ENCODE measurements at regions not wholly inside any gene's neighbourhood (a gene's known extent, or its start where the extent isn't known, plus 50 kb on each side); places are given as distances from the start of the nearest gene placed in this dataset.
A peak's percentile ranks its signal among the peaks of the same experiment; 100 is the strongest.
"Not testable (repeated sequence)": the region's sequence is repeated elsewhere in the genome, so short reads cannot be mapped to it uniquely, and the experiment has no call there.

DNA sequence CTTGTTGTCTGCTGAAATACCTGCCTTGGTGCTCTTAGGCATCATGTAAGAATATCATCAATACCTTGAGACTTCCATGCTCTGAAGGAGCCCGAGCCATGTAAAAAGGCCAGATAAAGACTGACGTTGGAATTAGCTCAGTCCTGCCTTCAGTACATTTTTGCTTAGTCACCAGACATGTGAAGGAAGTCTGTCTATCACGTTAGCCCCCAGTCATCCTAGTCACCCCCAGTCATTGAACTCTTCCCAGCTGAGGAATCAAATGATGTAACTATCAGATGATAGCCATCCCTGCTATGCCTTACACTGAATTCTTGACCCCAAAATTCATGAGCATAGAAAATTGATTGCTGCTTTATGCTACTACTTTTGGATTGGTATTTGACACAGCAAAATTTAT is 351.2 kb upstream of the SGO1 start:
- no peak for DNase-seq

DNA sequence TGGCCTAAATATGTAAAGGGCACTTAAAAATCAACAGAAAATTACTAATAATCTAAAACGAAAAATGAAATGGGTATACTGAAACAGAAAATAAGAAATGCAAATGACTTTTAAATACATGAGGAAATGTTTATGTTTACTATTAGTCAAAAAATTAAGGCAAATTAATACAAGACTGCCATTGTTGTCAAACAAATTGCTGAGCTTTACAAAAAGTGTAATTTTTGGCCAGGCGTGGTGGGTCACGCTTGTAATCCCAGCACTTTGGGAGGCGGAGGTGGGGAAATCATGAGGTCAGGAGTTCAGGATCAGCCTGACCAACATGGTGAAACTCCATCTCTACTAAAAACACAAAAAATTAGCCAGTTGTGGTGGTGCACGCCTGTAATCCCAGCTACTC is 343.9 kb upstream of the SGO1 start:
- DNase-seq: no peak

- no peak for DNase-seq
Measured at GRCh38 chr3:20528180-20528770, 342.3 kb upstream of the SGO1 start.

GRCh38 chr3:20527368-20527767 is 341.4 kb upstream of the SGO1 start:
- no peak for DNase-seq

DNA sequence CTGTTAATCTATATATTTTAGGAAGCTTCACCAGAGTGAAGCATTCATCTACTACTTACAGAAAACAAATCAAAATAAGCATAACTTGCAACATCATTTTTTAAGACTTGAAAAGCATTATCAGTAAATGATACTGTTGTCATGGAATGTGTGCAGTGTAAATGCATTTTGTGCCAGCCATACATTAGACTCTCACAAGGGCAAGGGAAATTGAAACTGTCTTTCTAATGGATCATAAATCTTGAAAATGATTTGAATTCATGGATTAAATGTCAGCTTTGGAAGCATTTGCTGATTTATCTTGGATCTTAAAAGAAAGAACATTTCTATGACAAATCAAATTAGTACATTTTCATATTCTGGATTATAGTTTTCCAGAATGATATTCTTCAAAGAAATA is 338.3 kb upstream of the SGO1 start:
- no peak for DNase-seq

DNA sequence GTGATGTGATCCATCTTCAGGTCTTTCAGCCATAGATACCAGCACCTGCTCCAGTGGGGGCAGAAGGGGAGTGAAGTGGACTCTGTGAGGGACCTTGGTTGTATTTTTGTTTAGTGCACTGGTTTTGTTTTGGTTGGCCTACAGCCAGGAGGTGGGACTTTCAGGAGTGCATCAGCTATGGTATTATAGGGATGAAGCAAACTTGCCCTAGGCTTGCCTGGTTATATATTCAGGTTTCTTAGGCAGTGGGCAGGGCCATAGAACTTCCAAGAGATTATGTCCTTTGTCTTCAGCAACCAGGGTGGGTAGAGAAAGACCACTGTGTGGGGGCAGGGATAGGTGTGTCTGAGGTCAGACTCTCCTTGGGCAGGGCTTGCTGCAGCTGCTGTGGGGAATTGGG is 337.3 kb upstream of the SGO1 start:
- no peak for DNase-seq

- not testable (repeated sequence) for DNase-seq
Measured at GRCh38 chr3:20517316-20517715, 331.3 kb upstream of the SGO1 start.

GRCh38 chr3:20516311-20516710 is 330.3 kb upstream of the SGO1 start:
- DNase-seq: no peak

DNA sequence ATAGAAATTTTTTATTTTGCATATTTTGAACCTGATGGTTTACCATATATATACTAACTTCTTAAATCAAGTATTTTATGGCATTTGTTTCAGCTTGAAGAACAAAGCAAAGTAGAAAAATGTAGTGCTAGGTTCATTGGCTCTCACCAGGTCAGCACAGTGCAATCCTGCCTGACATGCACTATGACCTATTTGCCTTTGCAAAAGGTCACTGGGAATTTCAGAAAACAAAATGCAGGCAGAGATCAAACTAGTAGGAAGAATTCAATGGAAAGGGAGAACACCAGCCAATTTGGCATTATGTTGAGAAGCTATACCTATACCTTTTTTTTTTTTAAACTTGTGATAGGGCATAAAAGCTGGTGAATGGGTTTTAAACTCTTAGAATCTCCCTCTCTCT is 329.8 kb upstream of the SGO1 start:
- DNase-seq: no peak

DNA sequence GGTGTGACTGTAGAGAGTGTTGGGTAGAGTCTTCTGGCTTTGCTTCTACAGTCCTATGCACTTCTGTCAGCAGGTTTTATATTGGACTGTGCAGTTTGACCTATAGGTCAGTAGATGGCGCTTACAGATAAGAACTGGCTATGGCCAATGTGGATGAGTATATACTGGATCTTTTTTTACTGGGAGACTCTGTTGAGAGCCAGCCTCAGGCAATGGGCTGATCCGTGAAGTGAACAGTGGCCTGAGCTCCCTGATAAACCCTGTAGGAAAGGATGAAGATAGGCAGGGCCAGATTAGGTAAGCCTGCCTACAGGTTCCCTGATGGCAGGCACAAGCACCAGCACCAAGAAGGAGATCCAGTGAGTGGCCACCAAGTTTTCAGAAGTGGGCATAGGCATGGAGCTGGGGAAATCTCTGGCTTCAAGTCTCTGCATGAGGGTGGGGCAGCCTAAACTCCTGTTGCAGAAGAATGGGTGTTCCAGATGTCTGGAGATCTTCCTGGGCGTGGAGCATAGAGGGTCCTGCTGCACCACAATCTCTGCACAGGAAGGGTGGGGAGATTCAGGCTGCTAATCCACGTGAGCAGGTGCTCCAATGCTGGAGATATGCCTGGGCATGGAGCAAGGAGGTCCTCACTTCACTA is 326.0 kb upstream of the SGO1 start:
- DNase-seq: peak; percentile 25

DNA sequence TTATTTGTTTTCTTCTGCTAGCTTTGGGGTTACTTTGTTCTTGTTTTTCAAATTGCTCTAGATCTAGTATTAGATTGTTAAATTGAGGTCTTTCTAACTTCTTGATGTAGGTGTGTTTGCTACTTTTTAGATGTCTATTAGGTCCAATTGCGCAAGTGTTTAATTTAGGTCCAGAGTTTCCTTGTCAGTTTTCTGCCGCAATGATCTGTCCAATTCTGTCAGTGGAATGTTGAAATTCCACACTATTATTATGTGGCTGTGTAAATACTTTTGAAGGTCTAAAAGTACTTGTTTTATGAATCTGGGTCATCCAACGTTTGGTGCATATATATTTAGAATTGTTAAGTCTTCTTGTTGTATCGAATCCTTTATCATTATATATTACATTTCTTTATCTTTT is 324.4 kb upstream of the SGO1 start:
- no peak for DNase-seq

- DNase-seq: no peak
Measured at GRCh38 chr3:20503394-20504082, 317.5 kb upstream of the SGO1 start.

DNA sequence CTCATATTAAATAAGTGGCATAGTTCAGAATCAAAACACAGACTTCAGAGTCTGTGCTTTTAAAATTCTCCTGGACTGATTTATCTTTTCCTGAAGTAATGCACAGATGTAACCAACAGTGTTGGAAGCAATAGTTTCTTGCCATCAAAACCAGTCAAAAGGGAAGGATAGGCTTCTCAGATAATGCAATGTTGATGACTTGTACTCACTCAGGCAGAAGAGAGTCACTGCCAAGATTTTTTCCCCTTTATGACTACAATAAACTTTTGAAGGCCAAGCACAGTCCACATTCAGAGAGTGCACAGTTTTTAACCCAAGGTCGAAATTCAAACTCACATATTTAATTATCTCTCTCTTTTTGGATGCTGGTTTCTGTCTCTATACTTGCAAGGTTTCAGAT is 305.0 kb upstream of the SGO1 start:
- no peak for DNase-seq

GRCh38 chr3:20488151-20488550 is 302.1 kb upstream of the SGO1 start:
- no peak for DNase-seq

GRCh38 chr3:20484126-20484525 is 298.1 kb upstream of the SGO1 start:
- DNase-seq: no peak

GRCh38 chr3:20482350-20482749 is 296.3 kb upstream of the SGO1 start:
- no peak for DNase-seq

DNA sequence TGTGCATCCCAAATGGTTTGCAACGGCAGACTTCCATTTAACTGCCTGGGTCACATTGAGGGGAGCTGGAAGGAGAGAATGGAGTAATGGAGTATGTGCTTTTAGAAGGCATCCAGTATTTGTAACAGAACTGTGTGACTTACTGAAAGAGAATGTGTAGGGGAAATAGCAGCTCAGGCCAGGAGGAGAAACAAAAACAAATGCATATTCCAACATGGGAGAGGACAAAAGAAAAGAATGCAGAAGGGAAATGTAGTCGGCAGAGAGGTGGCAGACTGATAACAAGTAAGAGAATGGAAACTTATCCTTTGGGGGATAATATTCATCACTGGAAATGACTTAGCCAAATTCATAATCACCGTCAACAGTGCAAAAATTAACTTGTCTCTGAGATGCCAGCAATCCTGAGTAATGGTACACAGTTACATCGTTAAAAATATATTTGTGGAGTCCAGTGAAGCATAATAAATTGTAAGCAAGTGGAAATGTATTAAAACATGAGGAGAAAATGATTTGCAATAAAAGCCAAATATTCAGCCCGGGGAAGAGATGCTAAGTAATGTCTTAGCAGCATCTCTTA is 294.9 kb upstream of the SGO1 start:
- DNase-seq: no peak

DNA sequence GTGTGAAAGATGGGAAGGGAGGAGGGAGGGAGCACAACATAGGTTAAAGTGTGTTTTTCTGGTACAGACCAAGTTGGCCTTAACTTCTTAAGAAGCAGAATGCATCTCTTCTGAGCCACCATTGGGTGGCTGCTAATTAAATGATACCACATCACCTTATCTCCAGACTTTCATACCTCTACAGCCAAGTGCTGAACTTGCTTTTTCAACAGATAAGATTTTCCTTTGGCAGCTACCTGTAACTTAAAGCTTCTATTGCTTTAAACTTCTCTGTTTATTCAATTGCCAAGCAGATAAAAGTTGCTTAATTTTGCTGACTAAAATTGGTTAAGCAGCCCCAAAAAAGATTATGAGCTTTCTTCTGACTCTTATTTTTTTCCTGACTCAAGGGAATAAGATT is 292.4 kb upstream of the SGO1 start:
- DNase-seq: no peak

- not testable (repeated sequence) for DNase-seq
Measured at GRCh38 chr3:20464237-20464636, 278.2 kb upstream of the SGO1 start.

DNA sequence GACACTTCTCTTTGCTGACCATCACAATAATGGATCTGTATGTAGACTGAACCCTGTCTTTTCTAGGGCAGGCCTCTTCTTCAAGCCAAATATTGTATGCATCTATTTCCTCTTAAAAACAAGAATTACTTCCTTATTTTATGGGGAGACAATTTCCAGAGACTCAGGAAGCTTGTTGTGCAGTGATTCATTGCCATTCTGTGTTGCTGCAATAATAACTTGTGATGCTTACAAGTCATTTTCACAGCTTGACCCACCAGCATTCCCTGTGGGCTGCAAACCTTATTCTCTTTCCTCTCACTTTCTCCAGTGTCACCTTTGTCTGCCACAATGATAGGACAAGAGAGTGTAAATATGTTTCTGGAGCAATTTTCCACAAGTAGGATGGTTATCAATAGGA is 276.7 kb upstream of the SGO1 start:
- no peak for DNase-seq

- DNase-seq: no peak
Measured at GRCh38 chr3:20462226-20462625, 276.2 kb upstream of the SGO1 start.

DNA sequence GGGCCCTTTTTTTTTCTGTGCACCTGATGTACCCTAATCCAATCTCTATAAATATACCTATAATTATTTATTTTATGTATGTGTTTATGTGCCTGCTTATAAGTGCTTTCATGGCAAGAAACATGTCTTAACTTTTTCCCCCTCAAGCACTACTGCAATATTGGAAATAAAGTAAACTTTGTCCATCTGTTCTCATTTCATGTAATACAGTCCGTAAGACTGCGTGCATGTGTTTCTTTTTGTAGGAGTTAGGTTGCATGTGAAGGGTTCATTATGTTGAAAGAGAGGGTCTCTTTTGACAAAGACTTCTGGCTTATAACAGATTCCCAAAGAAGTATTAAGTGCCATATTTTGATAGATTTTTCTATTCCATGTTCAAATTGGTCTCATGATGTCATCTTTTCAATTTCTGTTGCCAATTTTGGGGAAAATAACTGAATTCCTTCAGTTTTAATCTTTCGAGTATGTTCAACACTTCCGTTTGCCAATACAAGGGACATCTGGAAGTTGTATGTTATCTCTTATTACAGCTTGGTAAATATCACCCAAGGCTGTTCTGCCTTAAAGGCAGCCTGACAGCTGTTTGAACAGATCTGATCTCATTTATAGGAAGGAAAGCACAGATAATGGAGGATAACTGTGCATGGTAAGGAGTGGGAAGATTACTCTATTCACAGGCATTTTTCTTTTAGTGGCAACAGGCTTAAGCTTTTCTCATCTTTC is 273.1 kb upstream of the SGO1 start:
- no peak for DNase-seq

DNA sequence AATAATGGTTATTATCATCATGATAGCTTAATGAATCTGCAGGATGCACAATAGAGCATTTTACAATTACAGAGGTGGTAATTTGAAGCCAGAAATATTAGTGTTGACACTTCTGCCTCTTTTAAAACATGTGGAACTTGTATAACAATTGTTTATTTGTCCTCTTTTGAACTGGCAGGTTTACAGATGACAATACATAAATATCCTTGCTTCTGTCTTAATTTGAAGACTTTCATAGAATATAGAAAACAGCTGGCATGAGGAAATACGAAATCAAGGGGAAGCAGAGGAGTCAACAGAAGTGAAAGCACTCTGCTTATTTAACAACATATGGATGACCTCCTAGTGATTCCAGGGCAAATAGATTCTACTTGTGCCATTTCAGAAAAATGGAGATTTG is 270.5 kb upstream of the SGO1 start:
- DNase-seq: no peak

DNA sequence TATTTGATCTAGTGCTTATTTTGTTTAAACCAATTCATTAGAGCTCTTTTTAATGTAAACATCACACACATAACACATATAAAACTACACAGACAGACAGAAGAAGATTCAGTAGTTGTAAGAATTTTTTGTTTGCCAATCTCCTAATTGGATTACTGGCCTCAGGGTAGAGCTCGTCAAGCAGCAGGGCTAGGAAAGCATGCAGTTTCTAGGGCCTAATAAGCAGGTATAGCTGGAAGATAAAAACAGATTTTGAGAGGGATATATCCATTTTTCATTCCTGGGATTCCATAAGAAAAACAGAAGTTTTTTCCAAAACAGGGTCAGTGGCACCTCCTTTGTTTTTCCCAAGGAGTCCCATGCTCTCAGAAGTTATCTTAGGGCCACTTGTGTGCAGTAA is 265.2 kb upstream of the SGO1 start:
- no peak for DNase-seq

All from activated CD4-positive, alpha-beta T cell treated with anti-CD3 and anti-CD28 coated beads, Interleukin-2, amount 50 U/mL, for 16 hours (primary cell).